NB4 (cell line): ENCODE measurements at regions not wholly inside any gene's neighbourhood (a gene's known extent, or its start where the extent isn't known, plus 50 kb on each side); places are given as distances from the start of the nearest gene placed in this dataset.

Experiments
- MYC ChIP-seq: IDR thresholded peaks from 2 replicates; pipeline ENCODE4 v1.6.1; 2011; ENCODE audit warnings: low read depth, low read length
- POLR2A ChIP-seq: IDR thresholded peaks from 2 replicates; pipeline ENCODE4 v1.6.1; 2011; ENCODE audit warnings: mild to moderate bottlenecking; ENCODE audit not compliant: insufficient read length; ENCODE audit errors: extremely low read depth

DNA sequence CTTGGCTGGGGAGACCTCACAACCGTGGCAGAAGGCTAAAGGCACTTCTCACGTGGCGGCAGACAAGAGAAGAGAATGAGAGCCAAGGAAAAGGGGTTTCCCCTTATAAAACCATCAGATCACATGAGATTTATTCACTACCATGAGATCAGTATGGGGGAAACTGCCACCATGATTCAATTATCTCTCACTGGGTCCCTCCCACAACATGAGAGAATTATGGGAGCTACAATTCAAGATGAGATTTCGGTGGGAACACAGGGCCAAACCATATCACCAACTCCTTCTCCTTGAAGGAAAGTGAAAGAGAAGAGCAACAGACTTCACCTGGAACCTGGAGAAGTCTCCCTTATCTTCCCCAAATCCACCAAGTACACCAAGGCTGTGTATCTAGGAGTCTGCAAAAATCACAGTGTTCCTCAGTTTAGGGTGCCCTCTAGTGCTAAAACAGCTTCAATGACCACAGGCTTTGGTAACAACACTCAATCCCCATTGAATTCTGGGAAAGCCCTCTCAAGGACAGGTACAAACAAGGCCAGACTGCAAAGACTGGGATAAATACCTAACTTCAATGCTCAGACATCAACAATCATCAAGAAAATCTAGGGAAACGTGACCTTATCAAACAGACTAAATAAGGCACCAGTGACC lies 148.8 kb upstream of the SRD5A2 start:
- no peak for TF ChIP-seq POLR2A
- no peak for TF ChIP-seq MYC
